Endodermal cell (in vitro differentiated cells): ENCODE measurements at regions not wholly inside any gene's neighbourhood (a gene's known extent, or its start where the extent isn't known, plus 50 kb on each side); places are given as distances from the start of the nearest gene placed in this dataset.

ENCODE experiments used
- DNase-seq: peaks from one replicate; pipeline ENCODE4 v3.0.0-alpha.2; 2017
- H3K27ac ChIP-seq: 2 replicates; pipeline ENCODE4 v1.5.1; 2013; ENCODE audit warnings: mild to moderate bottlenecking, low read depth, low read length, moderate library complexity
- H3K27me3 ChIP-seq: 2 replicates; pipeline ENCODE4 v1.6.1; 2013; ENCODE audit warnings: mild to moderate bottlenecking, low read length, moderate library complexity; ENCODE audit not compliant: insufficient read depth, control insufficient read depth, poor library complexity, severe bottlenecking
- H3K36me3 ChIP-seq: 2 replicates; pipeline ENCODE4 v1.7.0; 2013; ENCODE audit warnings: mild to moderate bottlenecking, low read length, moderate library complexity; ENCODE audit not compliant: control insufficient read depth, insufficient read depth
- H3K4me1 ChIP-seq: one replicate; pipeline ENCODE4 v1.7.0; 2013; ENCODE audit warnings: low read length; ENCODE audit not compliant: control insufficient read depth, insufficient read depth
- H3K4me3 ChIP-seq: 2 replicates; pipeline ENCODE4 v1.5.1; 2013; ENCODE audit warnings: mild to moderate bottlenecking, low read length, moderate library complexity
- H3K9ac ChIP-seq: 2 replicates; pipeline ENCODE4 v1.6.1; 2013; ENCODE audit warnings: mild to moderate bottlenecking, low read length, moderate library complexity; ENCODE audit not compliant: poor library complexity, severe bottlenecking; ENCODE audit errors: extremely low read depth
- H3K9me3 ChIP-seq: 2 replicates; pipeline ENCODE4 v1.6.1; 2013; ENCODE audit warnings: mild to moderate bottlenecking, low read length, moderate library complexity; ENCODE audit not compliant: control insufficient read depth
- H3K27ac Mint-ChIP-seq: 2 replicates; pipeline ENCODE4 v1.8.0; 2020; ENCODE audit warnings: mixed read lengths
- H3K27me3 Mint-ChIP-seq: 2 replicates; pipeline ENCODE4 v1.8.0; 2021; ENCODE audit warnings: mild to moderate bottlenecking, mixed read lengths; ENCODE audit not compliant: insufficient read depth
- H3K36me3 Mint-ChIP-seq: 2 replicates; pipeline ENCODE4 v1.8.0; 2020; ENCODE audit warnings: low read depth, mixed read lengths
- H3K4me1 Mint-ChIP-seq: 2 replicates; pipeline ENCODE4 v1.8.0; 2020; ENCODE audit warnings: mixed read lengths
- H3K4me3 Mint-ChIP-seq: 2 replicates; pipeline ENCODE4 v1.8.0; 2020; ENCODE audit warnings: mild to moderate bottlenecking, moderate library complexity, mixed read lengths
- H3K9me3 Mint-ChIP-seq: 2 replicates; pipeline ENCODE4 v1.8.0; 2020; ENCODE audit warnings: mild to moderate bottlenecking, mixed read lengths
- WGBS, 2 experiments: methylation state at CpG; one replicate each; pipeline versions ENCODE4 v1.1.5 to v1.1.7; 2013; ENCODE audit warnings: missing lambda C conversion rate in 2 of 2, mixed read lengths in 1 of 2; ENCODE audit not compliant: insufficient coverage in 1 of 2, insufficient read length in 1 of 2; 5-methylcytosine and 5-hydroxymethylcytosine counted together
- TF ChIP-seq, protein P1 (sequence below): fragments of 200-600 bp; sonication (generic); conservative IDR thresholded peaks from 2 replicates; pipeline ENCODE4 v1.5.0; 2021; ENCODE audit warnings: antibody characterized with exemption, mild to moderate bottlenecking

DNA sequence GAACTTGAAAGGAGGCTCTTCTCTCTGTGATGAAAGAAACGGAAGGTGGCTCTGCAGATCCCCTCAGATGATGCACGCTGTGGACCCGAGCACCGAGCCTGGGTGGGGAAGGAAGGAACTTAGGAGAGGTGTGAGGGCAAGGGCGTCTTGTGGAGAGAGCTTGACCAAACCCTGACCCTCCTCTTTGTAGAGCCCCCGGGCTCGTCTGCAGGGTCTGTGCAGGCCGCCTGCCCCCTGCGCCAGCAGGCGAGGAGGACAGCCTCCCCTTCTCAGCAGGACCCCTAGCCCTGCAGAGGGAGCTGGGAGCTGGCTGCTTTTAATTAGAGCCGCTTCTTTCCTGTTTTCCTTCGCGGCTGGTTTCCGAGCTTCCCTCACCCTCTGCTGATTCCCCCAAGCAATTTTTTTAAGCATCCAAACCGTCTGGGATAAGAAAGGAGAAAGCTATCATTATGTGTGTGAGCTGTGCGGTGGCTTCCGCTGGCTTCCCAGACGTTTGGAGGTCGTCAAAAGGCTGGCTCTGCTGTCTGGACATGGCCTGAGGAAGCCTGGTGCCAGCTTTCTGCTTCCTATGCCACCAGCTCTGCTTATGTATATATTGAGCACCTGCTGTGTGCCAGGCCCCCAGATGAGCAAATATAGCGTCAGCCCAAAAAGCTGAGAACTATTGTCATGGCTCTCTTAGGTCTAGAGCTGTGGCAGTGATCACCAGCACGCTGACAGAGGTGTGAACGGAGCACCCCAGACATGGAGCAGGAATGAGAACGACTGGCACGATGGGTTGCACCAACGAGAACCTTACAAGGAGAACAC lies 160.2 kb upstream of the IRF2BP2 start:
- Histone ChIP-seq H3K27me3 (no peaks in the 10 kb centered on the region), H3K9ac (no peak overlapping the region), H3K4me3 (no peak overlapping the region), H3K4me1 (peaks cover 18% of the 10 kb centered on the region), H3K9me3 (no peaks in the 10 kb centered on the region), H3K36me3 (no peaks in the 10 kb centered on the region), H3K27ac (peak overlapping the region; percentile 27)
- no peaks in the 10 kb centered on the region for H3K36me3 Mint-ChIP-seq
- peaks cover 4% of the 10 kb centered on the region for H3K9me3 Mint-ChIP-seq
- TF ChIP-seq, protein P1, sequence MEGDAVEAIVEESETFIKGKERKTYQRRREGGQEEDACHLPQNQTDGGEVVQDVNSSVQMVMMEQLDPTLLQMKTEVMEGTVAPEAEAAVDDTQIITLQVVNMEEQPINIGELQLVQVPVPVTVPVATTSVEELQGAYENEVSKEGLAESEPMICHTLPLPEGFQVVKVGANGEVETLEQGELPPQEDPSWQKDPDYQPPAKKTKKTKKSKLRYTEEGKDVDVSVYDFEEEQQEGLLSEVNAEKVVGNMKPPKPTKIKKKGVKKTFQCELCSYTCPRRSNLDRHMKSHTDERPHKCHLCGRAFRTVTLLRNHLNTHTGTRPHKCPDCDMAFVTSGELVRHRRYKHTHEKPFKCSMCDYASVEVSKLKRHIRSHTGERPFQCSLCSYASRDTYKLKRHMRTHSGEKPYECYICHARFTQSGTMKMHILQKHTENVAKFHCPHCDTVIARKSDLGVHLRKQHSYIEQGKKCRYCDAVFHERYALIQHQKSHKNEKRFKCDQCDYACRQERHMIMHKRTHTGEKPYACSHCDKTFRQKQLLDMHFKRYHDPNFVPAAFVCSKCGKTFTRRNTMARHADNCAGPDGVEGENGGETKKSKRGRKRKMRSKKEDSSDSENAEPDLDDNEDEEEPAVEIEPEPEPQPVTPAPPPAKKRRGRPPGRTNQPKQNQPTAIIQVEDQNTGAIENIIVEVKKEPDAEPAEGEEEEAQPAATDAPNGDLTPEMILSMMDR: no peak
- H3K4me1 Mint-ChIP-seq: peaks cover 43% of the 10 kb centered on the region
- no peaks in the 10 kb centered on the region for H3K27me3 Mint-ChIP-seq
- H3K27ac Mint-ChIP-seq: no peak overlapping the region
- H3K4me3 Mint-ChIP-seq: no peak overlapping the region
- DNase-seq: peak; percentile 59
- WGBS, 2 experiments: 80 to 83% methylated on average over 13 to 25 of the region's 25 CpGs

DNA sequence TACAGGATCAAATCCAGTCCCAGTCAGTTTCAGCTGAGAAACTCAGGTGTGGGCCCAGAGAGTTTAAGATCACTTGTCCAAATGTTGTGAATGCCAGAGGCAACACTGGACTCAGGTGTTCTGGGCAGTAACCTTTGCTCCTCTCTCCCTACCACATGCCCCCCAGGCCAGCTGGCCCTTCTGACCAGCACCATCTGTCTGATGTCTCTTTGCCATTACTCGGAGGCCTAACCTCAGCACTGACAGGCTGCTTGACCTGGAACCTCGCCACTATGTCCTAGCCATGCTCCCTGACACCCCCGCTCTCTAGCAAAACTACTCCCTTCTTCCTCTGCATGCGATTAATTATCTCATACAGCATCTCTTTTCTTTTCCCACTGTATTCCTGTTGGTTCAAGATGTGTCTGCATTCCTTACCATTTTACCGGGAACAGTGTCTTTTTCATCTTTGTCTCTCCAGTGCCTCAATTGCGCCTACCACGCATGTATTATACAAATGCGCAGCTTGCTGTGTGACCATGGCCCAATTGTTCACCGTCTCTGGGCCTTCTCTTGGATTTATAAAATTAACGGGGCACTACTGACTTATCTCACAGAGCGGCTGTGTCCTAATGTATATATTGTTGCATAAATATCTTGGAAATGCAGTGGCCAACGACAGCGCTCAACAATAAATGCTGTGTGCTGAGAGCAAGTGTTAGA lies 159.5 kb upstream of the IRF2BP2 start:
- Histone ChIP-seq H3K4me3 (no peak overlapping the region), H3K27ac (no peak overlapping the region), H3K27me3 (no peaks in the 10 kb centered on the region), H3K9ac (no peak overlapping the region), H3K4me1 (peaks cover 18% of the 10 kb centered on the region), H3K36me3 (no peaks in the 10 kb centered on the region), H3K9me3 (no peaks in the 10 kb centered on the region)
- 93% methylated on average over 12 to 13 of the region's 13 CpGs for WGBS, 2 experiments
- peaks cover 1% of the 10 kb centered on the region for H3K9me3 Mint-ChIP-seq
- DNase-seq: no peak
- TF ChIP-seq, protein P1: no peak
- peaks cover 43% of the 10 kb centered on the region for H3K4me1 Mint-ChIP-seq
- H3K36me3 Mint-ChIP-seq: no peaks in the 10 kb centered on the region
- no peak overlapping the region for H3K27ac Mint-ChIP-seq
- no peak overlapping the region for H3K4me3 Mint-ChIP-seq
- peaks cover 2% of the 10 kb centered on the region for H3K27me3 Mint-ChIP-seq

DNA sequence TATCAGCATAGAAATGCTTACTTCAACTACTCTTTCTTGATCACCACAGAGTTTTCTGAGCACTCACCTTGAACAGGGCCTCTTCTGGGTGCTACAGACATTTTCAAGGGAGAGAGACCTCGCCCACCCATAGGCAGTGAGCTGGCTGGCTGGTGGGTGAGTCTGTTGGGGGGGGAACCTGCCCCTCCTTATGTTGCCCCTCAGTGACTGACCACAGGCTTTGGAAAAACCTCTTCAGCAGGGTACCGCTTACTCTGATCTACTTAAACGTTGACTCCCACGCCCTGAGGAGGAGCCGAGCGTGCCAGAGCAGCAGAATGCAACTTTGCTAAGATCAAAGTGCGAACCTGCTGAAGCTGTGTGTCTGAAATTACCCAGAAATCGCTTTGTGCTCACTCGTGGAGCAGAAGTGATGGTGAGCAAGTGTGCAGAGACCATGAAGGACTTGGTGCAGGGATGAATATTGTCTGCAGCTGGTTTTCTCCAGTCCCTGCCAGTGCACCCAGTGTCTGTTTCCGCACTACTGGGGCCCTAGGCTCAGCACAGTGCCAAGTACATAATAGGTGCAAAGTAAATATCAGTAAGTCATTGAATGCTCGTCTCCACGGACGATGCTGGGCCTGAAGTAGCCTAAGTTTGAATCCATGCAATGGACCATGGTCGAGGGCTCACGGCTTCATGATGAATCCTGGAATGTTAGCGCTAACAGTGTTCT lies 158.7 kb upstream of the IRF2BP2 start:
- no peak overlapping the region for H3K27ac ChIP-seq
- no peaks in the 10 kb centered on the region for H3K36me3 ChIP-seq
- H3K4me3 Mint-ChIP-seq: no peak overlapping the region
- peaks cover 3% of the 10 kb centered on the region for H3K27me3 Mint-ChIP-seq
- H3K9ac ChIP-seq: no peak overlapping the region
- peaks cover 43% of the 10 kb centered on the region for H3K4me1 Mint-ChIP-seq
- no peaks in the 10 kb centered on the region for H3K27me3 ChIP-seq
- DNase-seq: no peak
- peaks cover 18% of the 10 kb centered on the region for H3K4me1 ChIP-seq
- TF ChIP-seq, protein P1: no peak
- H3K36me3 Mint-ChIP-seq: no peaks in the 10 kb centered on the region
- no peaks in the 10 kb centered on the region for H3K9me3 ChIP-seq
- no peak overlapping the region for H3K4me3 ChIP-seq
- WGBS, 2 experiments: 93 to 96% methylated on average over 15 to 16 of the region's 16 CpGs
- no peak overlapping the region for H3K27ac Mint-ChIP-seq
- H3K9me3 Mint-ChIP-seq: peaks cover 1% of the 10 kb centered on the region
